ENCODE measurements at regions not wholly inside any gene's neighbourhood (a gene's known extent, or its start where the extent isn't known, plus 50 kb on each side); places are given as distances from the start of the nearest gene placed in this dataset.

- DNase-seq (no peak), ATAC-seq (ENCODE audit: low read depth in 2 of 2) (no peak)
- no peaks in the 10 kb centered on the region for H3K36me3 Mint-ChIP-seq
- peaks cover 0 to 8% (median 8%) of the 10 kb centered on the region in 3 donors for H3K4me1 Mint-ChIP-seq
- no peak overlapping the region for H3K27ac Mint-ChIP-seq
- H3K9me3 Mint-ChIP-seq = peaks cover 0 to 2% (median 0%) of the 10 kb centered on the region in 7 donors
- peaks cover 5 to 14% (median 9%) of the 10 kb centered on the region in 3 donors for H3K27me3 Mint-ChIP-seq
- H3K4me3 Mint-ChIP-seq = no peak overlapping the region
These were observed 54.4 kb upstream of the STUM start for GRCh38 chr1:226494092-226494609.

- ATAC-seq (ENCODE audit: low read depth in 2 of 2) (no peak), DNase-seq (no peak)
- peaks cover 0 to 8% (median 8%) of the 10 kb centered on the region in 3 donors for H3K4me1 Mint-ChIP-seq
- peak overlapping the region in 1 of 6 donors; percentile 22 for H3K27ac Mint-ChIP-seq
- H3K9me3 Mint-ChIP-seq = peaks cover 0 to 10% (median 3%) of the 10 kb centered on the region in 7 donors
- H3K27me3 Mint-ChIP-seq = peaks cover 5 to 14% (median 10%) of the 10 kb centered on the region in 3 donors
- no peaks in the 10 kb centered on the region for H3K36me3 Mint-ChIP-seq
- H3K4me3 Mint-ChIP-seq = no peak overlapping the region
These were observed 52.8 kb upstream of the STUM start for GRCh38 chr1:226495716-226496115.

- ATAC-seq (ENCODE audit: low read depth in 2 of 2) (no peak), DNase-seq (no peak)
- Mint-ChIP-seq H3K27me3 (peaks cover 5 to 16% (median 14%) of the 10 kb centered on the region in 3 donors), H3K4me1 (peaks cover 0 to 4% (median 3%) of the 10 kb centered on the region in 3 donors), H3K27ac (peak overlapping the region in 1 of 6 donors; percentile 70), H3K9me3 (peaks cover 0 to 13% (median 4%) of the 10 kb centered on the region in 7 donors), H3K36me3 (no peaks in the 10 kb centered on the region), H3K4me3 (no peak overlapping the region)
These were observed 52.0 kb upstream of the STUM start for GRCh38 chr1:226496453-226497015.

- DNase-seq = no peak
- Mint-ChIP-seq H3K27ac (no peak overlapping the region), H3K4me3 (no peak overlapping the region), H3K27me3 (peaks cover 11 to 24% (median 18%) of the 10 kb centered on the region in 3 donors), H3K36me3 (no peaks in the 10 kb centered on the region), H3K9me3 (peaks cover 0 to 13% (median 4%) of the 10 kb centered on the region in 7 donors), H3K4me1 (peaks cover 0 to 4% (median 0%) of the 10 kb centered on the region in 3 donors)
- ATAC-seq (ENCODE audit: low read depth in 2 of 2) = no peak
These were observed 51.2 kb upstream of the STUM start for GRCh38 chr1:226497276-226497833.

- H3K27me3 Mint-ChIP-seq = peaks cover 12 to 31% (median 23%) of the 10 kb centered on the region in 3 donors
- no peaks in the 10 kb centered on the region for H3K36me3 Mint-ChIP-seq
- no peak overlapping the region for H3K4me3 Mint-ChIP-seq
- no peak for ATAC-seq (ENCODE audit: low read depth in 2 of 2)
- H3K9me3 Mint-ChIP-seq = peaks cover 0 to 13% (median 4%) of the 10 kb centered on the region in 7 donors
- DNase-seq = no peak
- H3K4me1 Mint-ChIP-seq = peaks cover 0 to 4% (median 0%) of the 10 kb centered on the region in 3 donors
- H3K27ac Mint-ChIP-seq = no peak overlapping the region
These were observed 50.4 kb upstream of the STUM start for GRCh38 chr1:226497991-226498639.

- Mint-ChIP-seq H3K27me3 (peaks cover 12 to 36% (median 25%) of the 10 kb centered on the region in 3 donors), H3K4me1 (peaks cover 0 to 2% (median 0%) of the 10 kb centered on the region in 3 donors), H3K36me3 (no peaks in the 10 kb centered on the region), H3K27ac (no peak overlapping the region), H3K4me3 (no peak overlapping the region), H3K9me3 (peaks cover 0 to 13% (median 4%) of the 10 kb centered on the region in 7 donors)
- DNase-seq = no peak
- ATAC-seq (ENCODE audit: low read depth in 2 of 2) = no peak
These were observed 49.9 kb upstream of the STUM start for GRCh38 chr1:226498640-226499008.

Measured in naive B cell (primary cell).